Activated naive CD8-positive, alpha-beta T cell treated with anti-CD3 and anti-CD28 coated beads, Interleukin-2, amount 50 U/mL, for 16 hours (primary cell): ENCODE measurements at regions not wholly inside any gene's neighbourhood (a gene's known extent, or its start where the extent isn't known, plus 50 kb on each side); places are given as distances from the start of the nearest gene placed in this dataset.

Experiments
- DNase-seq: peaks from one replicate; pipeline ENCODE4 v3.0.0-alpha.2; 2020; ENCODE audit warnings: low read depth, low spot score

DNA sequence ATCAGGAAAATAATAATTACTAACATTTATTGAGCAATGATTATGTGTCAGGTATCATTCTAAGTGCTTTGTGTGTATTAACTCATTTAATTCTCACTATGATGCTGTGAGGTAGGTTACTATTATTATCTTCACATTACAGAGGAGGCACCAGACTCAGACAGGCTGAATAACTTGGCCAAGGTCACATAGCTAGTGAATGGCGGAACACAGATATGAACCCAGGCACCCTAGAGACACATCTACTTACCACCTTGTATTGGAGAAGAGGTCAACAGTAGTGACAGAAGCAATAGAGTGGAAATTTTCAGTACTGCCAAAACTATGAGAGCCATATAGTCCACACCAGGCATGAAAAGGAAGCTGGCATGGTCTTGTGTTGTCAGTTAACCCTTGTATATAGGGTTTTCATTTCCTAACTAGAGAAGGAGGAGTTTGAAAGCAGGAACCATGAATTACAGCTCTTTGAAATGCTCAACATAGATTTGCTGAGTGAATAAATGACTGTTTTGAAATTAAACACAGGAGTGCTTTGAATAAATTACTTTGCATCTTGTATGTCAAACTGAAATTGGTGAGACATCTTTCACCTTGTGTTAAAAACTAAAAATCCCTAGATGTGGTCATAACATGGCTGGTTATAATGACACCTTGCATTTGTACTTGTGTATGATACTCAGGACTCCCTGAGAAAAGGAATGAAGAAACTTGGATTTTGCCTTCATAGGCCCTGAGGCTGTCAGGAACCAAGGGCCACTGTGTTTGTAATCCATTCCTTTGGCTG lies 71.8 kb downstream of the RTL9 start:
- DNase-seq: no peak

DNA sequence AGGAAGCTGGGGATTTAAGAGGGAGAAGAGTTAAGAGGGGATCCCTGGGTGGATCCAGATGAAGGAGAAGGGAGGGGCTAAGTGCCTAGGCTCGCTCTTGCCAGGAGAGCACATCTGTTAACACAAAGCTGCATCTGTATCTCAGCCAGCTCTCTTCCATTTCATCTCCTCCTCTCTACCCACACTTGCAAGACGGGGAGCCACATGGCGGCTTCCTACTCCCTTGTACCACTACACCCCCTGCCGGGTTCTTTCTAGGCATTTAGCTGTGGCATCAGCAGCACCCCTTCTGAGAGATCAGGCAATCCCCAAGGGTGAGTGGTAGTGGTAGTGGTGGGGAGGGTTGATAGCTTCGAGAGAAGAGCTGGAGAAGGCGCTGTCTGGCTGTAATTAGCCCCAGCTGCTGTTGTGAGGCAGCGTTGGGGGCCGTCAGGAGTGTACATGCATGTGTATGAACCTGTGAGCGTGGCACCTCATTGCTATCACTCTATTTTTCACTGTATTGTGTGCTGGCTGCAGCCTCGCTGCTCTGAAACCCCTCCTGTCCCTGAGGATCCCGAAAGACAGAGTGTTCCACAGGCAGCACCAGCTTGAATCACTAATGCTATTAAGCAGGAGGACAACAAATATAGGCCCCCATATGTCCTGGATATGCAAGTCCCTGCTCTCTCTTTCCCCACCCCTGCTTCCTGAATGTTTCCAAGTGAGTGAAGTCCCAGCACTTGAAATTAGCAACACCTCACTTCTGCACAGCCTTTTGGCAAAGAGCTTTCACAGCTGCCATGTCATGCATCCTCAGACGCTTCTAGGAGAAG lies 73.7 kb downstream of the RTL9 start:
- DNase-seq: no peak

DNA sequence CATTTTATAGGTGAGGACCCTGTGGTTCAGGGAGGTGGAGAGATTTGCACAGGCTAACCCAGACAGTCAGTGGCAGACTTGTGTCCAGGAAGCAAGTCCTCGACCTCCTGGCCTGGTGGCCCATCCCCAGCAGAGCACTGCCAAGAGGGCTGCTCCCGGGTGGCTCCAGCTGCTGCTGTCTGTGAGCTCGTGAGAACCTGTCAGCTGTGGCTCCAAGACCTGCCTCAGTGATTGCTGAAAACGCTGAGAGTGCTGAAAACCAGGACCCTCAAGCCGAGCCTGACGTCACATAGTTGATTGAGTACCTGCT lies 74.2 kb downstream of the RTL9 start:
- DNase-seq: no peak

DNA sequence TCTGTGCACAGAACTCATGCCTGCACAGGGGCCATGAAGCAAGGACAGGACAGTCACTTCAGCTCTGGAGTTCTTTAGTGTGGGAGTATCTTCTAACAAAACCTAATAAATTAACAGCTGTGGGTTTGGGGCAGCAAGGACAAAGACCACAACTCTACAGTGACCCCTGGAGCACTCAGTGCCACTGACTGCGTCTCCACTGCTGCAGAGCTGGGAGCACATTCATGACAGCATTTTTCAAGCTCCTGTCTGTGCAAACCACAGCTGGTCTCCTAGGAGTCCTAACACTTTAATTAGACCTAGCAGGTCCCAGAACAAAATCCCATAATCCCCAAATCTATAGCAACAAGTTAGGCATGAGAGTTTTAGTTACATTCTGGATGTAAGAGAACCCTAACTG lies 76.5 kb downstream of the RTL9 start:
- DNase-seq: no peak

DNA sequence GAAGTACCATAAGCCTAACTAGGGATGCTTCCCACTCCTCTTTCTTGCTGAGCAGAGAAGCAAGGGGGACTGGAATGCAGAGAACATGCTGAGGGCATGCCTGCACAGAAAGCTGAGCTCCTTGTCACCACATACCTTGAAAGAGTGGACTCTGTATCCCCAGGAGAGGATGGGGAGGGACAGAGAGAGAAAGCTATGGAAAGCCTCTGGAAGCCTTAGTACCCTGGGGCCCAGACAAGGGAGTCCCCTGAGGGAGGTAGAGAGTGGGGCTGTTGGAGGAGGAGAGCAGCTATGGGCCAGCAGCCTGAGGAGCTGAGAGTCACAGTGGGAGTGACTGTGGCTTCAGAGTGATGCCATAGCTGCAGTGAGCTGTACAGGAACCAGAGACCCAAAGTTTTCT lies 77.9 kb downstream of the RTL9 start:
- DNase-seq: no peak

DNA sequence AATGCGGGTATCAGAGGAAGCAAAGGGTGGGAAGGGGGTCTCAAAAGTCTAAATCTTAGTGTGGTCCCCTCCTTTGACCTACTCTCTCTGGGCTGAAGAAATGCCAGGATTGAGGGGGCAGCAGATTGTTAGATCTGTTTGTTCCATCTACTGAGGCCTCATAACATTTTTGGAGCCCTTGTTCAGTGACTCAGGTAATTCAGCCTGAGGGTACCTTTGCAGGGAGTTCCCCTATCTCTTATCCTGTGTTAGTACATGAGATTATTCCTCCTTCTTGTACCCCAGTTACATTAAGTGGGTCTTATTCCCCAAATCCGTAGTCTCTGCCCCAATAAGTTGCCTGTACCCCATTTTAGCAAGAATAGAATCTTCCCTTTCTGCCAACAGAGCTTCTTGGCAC lies 79.0 kb downstream of the RTL9 start:
- DNase-seq: no peak

DNA sequence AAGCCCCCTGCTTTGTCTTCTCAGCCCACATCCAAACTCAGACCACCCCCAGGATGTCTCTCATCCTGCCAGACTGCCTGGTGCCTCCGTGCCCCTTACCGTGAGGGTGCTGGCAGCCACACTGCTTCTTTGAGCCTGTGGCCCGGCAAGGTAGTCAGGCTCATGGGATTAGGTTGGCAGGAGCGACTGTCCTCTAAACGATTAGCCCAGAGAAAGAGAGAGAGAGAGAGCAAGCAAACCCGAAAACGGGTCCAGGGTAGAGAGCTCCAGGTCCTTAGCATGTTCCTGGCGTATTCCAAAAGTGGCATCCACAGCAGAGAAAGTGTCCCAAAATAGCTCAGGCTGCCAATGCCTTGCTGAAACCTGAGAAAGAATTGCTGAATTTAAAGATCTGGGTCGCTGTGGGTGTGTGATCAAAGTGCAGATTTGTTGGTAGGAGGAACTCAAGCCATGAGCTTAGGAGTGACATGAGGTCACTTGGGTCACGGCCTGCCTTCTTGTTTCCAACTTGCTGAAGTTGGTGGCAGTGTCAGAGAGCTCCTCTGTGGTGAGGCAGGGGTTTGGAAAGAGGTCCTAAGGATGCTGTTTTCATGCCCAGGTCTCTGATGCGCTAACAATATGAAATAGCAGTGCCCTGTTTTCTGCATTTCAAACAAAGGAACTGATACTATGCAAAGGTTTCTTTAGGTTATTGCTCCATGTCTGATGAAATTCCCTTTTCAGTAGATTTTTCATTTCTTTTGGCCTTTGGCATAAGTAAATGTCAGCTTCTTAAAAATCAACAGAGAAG lies 81.6 kb downstream of the RTL9 start:
- DNase-seq: no peak

DNA sequence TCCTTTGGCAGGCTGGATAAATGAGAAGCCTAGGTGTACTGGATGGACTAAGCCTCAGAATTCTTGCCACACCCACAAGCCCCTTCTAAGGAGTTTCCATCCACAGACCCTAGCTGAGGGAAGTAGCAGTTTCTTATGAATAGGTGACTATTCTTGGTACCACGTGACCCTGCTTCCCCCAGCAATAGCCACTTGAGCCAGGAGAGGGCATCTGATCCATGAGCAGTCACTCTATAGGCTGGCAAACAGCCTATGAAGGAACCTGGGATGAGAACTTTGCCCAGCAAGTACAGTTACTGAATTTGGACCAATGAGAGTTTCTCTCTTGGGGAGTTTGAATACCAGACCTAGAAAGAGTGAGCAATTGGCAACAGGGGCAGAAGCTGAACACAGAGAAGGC lies 84.0 kb downstream of the RTL9 start:
- DNase-seq: no peak

DNA sequence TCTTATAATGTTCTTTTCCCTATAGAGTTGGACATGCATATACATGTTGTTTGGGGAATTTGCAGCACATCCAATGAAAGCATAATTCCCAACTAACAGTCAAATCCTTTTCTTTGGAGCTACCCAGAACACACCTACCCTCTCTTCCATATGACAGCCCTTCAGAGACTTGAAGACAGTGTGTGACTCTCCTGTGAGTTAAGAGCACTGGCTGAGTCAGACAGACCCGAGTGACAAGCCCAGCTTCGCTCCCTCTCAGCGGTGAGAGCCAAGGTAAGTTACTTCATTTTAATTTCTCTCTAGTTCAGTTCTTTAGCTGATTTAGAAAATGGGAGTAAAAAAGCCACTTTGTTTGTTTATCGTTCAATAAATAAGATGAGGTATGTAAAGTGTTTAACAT lies 86.3 kb downstream of the RTL9 start:
- DNase-seq: no peak

DNA sequence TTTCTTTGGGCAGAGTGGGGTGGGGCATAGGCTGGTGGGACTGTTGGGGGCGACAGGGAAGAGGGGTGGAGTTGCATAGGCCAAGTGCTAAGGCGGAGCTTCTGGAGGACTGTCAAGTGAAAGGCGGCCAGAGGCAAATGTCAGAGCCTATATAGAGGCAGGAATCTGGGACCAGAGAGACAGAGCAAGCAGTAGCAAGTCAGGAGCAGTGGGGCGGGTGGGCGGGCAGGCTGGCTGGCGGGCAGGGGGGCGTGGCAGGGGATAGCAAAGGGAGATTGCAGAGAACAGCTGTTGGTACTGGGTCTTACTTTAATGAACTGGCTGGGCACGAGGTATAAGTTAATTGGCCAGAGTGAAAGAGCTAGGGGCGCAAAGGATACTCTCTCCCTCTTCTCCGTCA lies 89.8 kb downstream of the RTL9 start:
- no peak for DNase-seq

DNA sequence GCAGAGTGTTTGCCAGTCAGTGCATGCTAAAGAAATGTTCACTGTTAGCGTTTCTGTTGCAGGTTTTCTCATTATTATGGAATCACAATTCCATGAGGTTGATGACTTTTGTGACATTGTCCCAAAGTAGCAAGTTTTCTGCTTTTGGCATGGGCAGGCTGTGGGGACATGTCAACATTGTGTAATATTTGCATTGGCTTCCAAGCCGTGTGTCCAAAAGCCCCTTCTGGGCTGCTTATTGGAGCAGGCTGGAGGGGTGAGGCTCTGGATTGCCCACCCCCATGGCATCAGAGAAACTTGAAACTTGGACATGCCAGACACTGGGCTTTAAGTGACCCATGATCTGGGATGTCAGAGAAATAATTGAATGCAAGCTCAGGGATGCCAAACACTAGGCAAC lies 90.7 kb downstream of the RTL9 start:
- no peak for DNase-seq

DNA sequence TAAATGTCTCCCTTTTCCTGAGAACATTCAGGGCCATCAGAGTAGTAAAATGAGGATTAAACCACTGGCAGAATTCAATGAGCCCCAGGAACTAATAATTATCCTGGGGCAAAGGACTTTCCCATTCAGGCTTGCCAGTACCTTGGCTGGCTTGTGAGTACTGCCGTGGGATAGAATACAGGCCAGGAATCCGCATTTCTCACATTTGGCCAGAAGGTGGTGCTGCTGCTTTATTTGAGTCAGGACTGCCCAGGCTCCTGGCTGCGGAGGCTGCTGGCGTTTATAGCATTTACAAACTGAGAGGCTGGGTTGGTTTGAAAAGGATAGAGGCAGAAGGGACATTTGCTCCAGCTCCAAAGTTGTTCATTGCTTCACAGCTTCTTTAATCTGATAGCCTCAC lies 91.4 kb downstream of the RTL9 start:
- peak; percentile 6 for DNase-seq

DNA sequence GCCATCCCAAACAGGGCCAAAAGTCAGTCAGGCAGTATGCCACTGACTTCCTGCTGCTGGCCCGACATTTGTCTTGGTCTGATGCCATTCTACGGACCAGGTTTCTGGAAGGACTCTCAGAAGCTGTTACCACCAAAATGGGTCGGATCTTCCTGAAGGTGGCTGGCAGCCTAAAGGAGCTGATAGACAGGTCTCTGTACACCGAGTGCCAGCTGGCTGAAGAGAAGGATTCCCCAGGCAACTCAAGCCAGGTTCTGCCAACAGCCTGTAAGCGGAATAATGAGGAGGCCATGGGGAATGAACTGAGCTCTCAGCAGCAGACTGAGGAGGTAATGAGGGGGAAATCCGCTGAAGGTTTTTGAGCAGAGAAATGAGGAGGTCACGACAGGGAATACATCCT lies 95.7 kb downstream of the RTL9 start:
- DNase-seq: no peak

DNA sequence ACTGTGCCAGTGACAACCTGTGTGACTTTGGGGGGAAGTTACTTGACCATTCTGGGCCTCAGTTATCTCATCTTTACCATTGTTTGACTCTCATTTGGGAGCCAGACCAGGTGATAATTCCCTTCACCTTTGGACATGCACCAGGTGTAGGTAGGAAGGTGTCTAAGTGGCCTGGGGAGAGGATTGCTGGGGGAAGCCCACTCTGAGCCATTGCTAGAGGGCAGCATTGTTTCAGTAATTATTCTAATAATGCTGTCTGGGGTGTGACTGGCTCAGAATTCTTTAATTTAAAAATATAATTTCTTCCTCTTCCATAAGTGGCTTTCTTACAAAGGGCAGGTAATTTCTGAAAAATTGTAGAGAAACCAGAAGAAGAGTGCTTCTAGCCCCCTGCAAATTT lies 104.3 kb downstream of the RTL9 start:
- DNase-seq: no peak

DNA sequence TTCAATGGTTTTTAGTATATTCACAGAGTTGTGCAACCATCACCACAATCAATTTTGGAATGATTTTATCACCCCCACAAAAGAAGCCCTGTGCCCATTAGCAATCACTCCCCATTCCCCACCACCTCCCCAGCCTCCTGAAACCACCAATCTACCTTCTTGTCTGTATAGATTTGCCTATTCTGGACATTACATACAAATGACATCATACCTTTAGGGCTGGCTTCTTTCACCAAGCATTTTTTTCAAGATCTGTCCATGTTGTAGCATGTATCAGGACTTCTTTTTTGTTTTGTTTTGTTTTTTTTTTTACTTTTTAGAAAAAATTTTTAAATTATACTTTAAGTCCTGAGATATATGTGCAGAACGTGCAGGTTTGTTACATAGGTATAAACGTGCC lies 108.1 kb downstream of the RTL9 start:
- no peak for DNase-seq

DNA sequence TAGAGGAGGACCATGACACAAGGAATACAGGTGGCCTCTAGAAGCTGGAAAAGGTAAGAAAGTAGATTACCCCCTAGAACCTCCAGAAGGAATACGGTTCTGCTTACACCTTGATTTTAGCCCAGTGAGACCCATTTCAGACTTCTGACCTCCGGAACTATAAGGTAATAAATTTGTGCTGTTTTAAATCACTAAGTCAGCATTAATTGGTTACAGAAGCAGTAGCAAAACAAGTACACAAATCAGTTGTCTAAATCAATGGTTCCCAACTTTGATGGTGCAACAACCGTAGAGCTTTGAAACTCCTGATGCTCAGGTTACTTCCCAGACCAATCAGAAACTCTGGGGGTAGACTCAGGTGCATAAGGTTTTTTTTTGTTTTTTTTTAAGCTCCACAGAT lies 113.6 kb downstream of the RTL9 start:
- DNase-seq: no peak

DNA sequence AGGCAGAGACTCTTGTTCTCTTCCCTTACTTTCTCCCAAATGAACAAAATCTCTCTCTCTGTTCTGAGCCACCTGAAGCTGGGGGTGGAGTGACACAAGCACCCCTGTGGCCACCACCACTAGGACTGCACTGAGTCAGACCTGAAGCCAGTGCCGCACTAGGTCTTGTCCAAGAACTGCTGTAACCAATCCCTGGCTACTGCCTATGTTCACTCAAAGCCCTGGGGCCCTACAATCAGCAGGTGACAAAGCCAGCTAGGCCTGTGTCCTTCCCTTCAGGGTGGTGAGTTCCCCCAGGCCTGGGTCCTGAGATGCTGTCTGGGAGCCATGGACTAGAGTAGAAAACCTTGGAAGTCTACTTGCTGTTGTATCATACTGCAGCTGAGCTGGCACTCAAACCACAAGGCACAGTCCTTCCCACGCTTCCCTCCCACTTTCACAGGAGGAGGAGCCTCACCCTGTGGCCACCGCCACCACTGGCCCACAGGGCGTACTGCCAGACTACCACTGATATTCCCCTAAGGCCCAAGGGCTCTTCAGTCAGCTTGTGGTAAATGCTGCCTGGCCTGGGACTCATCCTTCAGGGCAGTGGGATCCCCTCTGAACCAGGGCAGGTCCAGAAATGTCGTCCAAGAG lies 119.1 kb downstream of the RTL9 start:
- no peak for DNase-seq

DNA sequence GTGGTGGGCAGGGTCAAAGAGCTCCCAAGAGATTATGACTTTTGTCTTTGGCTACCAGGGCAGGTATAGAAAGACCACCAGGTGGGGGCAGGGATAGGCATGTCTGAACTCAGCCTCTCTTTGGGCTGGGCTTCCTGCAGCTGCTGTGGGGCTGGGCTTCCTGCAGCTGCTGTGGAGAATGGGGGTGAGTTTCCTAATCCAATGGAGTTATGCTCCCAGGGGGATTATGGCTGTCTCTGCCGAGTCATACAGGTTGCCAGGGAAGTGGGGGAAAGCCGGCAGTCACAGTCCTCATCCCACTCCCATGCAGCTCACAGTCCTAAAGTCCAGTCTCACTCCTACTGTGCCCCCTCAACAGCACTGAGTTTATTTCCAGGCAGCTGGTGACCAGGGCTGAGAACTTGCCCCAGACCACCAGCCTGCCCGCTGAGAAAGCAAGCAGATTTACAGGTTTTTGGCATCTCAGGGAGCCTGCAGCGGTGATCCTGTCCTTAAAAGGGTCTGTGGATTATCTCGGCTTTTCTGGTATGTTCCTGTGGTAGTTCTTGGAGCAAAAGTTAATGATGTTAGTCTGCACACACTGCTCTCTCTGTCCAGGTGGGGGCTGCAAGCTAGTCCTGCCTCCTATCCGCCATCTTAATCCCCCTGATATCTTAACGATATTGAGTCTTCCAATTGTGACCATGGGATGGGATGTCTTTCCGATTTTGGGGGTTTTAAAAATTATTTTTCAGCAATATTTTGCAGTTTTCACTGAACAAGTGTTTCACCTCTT lies 133.4 kb downstream of the RTL9 start:
- DNase-seq: no peak

DNA sequence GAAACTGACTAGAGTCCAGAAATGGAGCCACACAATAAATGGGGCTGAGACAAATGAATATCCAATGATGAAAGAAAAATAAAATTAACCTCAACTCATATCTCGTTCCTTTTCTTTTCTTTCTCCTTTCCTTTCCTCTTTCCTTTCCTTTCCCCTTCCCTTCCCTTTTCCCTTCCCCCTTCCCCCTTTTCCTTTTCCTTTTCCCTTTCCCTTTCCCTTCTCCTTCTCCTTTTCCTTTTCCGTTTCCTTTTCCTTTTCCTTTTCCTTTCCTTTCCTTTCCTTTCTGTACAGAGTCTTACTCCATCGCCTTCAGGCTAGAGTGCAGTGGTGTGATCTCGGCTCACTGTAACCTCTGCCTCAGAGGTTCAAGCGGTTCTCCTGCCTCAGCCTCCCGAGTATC lies 146.3 kb downstream of the RTL9 start:
- no peak for DNase-seq

DNA sequence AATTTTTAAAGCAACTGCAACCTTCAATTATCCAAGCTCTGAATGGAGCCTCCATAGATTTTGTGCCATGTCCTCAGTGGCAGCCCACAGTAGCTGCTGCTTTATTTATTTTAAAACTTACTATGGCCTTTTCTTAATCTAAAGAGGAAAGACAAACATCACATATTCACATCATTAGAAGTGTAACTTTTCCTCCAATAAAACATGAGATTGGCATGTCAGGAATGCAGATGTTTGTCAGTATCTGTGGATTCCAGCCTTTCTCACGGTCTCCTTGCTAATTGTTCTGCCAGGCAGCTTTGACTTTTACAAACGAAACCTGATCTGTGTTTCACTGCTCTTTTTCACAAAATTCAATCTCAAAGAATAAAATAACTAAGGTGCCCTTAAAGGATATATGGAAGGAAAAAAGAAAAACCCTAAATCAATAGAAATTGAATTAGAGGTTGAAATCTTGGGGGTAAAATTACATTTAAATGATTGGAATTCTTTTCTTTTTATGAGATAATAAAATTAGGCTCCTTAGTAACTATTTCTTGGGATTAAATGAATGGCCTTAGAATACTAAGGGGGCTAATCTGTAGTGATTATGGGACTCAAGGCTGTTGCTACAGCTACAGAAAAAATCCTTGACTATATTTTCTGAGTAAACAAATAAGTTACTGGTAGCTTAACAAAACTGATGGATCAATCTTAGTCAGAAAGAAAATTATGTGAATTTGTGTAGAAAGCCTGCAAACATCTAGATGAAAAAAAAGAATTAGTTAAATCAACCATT lies 151.3 kb downstream of the RTL9 start:
- DNase-seq: no peak

DNA sequence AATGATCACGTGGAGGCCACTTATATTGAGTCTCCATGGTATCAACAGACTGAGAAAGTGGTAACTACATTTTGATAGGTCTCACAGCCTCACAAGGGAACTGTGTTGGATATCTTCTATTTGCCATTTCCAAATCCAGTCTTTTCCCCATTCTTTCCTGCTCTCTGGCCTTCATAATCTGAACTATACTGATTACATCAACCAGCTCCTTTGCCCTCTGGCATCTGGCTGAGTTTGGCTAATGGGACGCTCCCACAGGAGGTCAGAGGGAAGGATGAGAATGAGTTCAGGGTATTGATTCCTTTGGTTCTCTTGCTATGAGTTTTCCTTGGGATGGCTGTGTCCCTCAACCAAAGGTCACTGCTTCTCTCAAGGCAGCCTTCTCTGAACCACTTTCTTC lies 152.6 kb downstream of the RTL9 start:
- DNase-seq: no peak
